Endothelial cell (in vitro differentiated cells): ENCODE measurements at regions not wholly inside any gene's neighbourhood (a gene's known extent, or its start where the extent isn't known, plus 50 kb on each side); places are given as distances from the start of the nearest gene placed in this dataset.

Experiments used
- DNase-seq: peaks from one replicate; pipeline ENCODE4 v3.0.0; 2021; ENCODE audit warnings: low spot score
- H3K27ac Mint-ChIP-seq: one replicate; pipeline ENCODE4 v1.8.0; 2021; ENCODE audit warnings: mixed read lengths, inconsistent platforms; ENCODE audit not compliant: unreplicated experiment
- H3K27me3 Mint-ChIP-seq: one replicate; pipeline ENCODE4 v1.8.0; 2021; ENCODE audit warnings: mild to moderate bottlenecking, moderate library complexity, mixed read lengths, inconsistent platforms; ENCODE audit not compliant: unreplicated experiment
- H3K36me3 Mint-ChIP-seq: one replicate; pipeline ENCODE4 v1.8.0; 2021; ENCODE audit warnings: mild to moderate bottlenecking, low read depth, mixed read lengths, inconsistent platforms; ENCODE audit not compliant: unreplicated experiment
- H3K4me1 Mint-ChIP-seq: one replicate; pipeline ENCODE4 v1.8.0; 2021; ENCODE audit warnings: mild to moderate bottlenecking, mixed read lengths, inconsistent platforms; ENCODE audit not compliant: unreplicated experiment
- H3K4me3 Mint-ChIP-seq: one replicate; pipeline ENCODE4 v1.8.0; 2021; ENCODE audit warnings: mild to moderate bottlenecking, mixed read lengths, inconsistent platforms; ENCODE audit not compliant: unreplicated experiment
- H3K9me3 Mint-ChIP-seq: one replicate; pipeline ENCODE4 v1.8.0; 2021; ENCODE audit warnings: mixed read lengths, inconsistent platforms; ENCODE audit not compliant: unreplicated experiment
- CTCF ChIP-seq: fragments of 200-600 bp; sonication (generic); IDR thresholded peaks from one replicate; pipeline ENCODE4 v1.5.0; 2021; ENCODE audit warnings: antibody characterized with exemption; ENCODE audit not compliant: unreplicated experiment

DNA sequence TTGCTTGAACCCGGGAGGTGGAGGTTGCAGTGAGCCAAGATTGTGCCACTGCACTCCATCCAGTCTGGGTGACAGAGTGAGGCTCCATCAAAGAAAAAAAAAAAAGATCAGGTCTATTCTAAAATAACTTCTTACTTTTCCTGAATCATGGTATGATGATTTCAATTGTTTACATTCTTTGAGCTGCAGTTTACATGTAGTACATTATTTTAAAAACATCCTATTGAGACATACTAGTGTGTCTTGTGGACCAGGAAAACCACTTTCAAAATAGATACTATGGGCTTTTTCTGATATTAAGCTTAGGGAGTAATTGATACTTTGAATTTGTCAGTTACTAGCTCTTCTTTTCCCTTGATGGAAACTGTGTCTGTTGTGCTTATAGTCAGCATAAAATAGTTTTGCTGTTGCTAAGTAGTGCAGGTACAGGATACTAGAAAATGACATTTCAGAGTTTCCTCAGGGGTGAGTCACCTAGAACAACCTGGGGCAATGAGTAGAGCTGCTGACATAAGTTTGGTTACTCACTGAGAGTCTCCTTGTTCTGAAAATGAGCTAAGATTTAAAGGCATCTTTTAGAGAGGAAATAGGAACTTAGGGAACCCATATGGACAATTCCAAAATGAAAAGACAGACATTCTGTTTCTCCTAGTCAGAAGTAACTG is 53.2 kb upstream of the C4orf54 start:
- DNase-seq, result no peak
- no peak overlapping the region for H3K27ac Mint-ChIP-seq
- peaks cover 24% of the 10 kb centered on the region for H3K4me1 Mint-ChIP-seq
- TF ChIP-seq CTCF, result no peak
- H3K9me3 Mint-ChIP-seq, result no peaks in the 10 kb centered on the region
- H3K27me3 Mint-ChIP-seq, result peaks cover 2% of the 10 kb centered on the region
- no peak overlapping the region for H3K4me3 Mint-ChIP-seq
- H3K36me3 Mint-ChIP-seq, result no peaks in the 10 kb centered on the region

- no peak overlapping the region for H3K27ac Mint-ChIP-seq
- no peak for DNase-seq
- H3K36me3 Mint-ChIP-seq, result no peaks in the 10 kb centered on the region
- H3K4me1 Mint-ChIP-seq, result peaks cover 19% of the 10 kb centered on the region
- H3K27me3 Mint-ChIP-seq, result peaks cover 2% of the 10 kb centered on the region
- no peaks in the 10 kb centered on the region for H3K9me3 Mint-ChIP-seq
- no peak overlapping the region for H3K4me3 Mint-ChIP-seq
- no peak for TF ChIP-seq CTCF
Measured at GRCh38 chr4:99710020-99710419, 52.4 kb upstream of the C4orf54 start.

DNA sequence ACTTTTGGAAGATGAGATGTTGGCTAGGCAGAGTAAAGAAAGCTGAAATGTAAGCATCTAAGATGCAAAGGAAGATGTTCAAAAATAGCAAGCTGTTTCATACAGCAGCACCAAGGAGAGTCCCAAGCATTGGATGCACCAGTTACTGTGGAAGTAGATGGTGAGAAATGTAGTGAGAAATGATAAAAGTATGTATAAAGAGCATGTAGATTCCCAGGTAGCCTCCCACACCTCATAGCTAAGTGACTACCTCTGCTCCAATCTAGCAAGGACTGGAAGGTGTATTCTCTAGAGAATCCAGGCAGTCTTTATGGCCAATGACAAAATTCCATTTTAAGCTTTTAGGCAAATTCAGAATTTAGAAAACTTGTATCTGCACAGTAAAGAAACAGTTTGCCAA is 50.9 kb upstream of the C4orf54 start:
- peaks cover 2% of the 10 kb centered on the region for H3K27me3 Mint-ChIP-seq
- no peak overlapping the region for H3K4me3 Mint-ChIP-seq
- TF ChIP-seq CTCF, result no peak
- H3K9me3 Mint-ChIP-seq, result no peaks in the 10 kb centered on the region
- no peak for DNase-seq
- H3K4me1 Mint-ChIP-seq, result peaks cover 8% of the 10 kb centered on the region
- H3K36me3 Mint-ChIP-seq, result no peaks in the 10 kb centered on the region
- no peak overlapping the region for H3K27ac Mint-ChIP-seq
